Endothelial cell (in vitro differentiated cells): ENCODE measurements at regions not wholly inside any gene's neighbourhood (a gene's known extent, or its start where the extent isn't known, plus 50 kb on each side); places are given as distances from the start of the nearest gene placed in this dataset.

Experiments used
- DNase-seq: peaks from one replicate; pipeline ENCODE4 v3.0.0; 2021; ENCODE audit warnings: low spot score
- H3K27ac Mint-ChIP-seq: one replicate; pipeline ENCODE4 v1.8.0; 2021; ENCODE audit warnings: mixed read lengths, inconsistent platforms; ENCODE audit not compliant: unreplicated experiment
- H3K27me3 Mint-ChIP-seq: one replicate; pipeline ENCODE4 v1.8.0; 2021; ENCODE audit warnings: mild to moderate bottlenecking, moderate library complexity, mixed read lengths, inconsistent platforms; ENCODE audit not compliant: unreplicated experiment
- H3K36me3 Mint-ChIP-seq: one replicate; pipeline ENCODE4 v1.8.0; 2021; ENCODE audit warnings: mild to moderate bottlenecking, low read depth, mixed read lengths, inconsistent platforms; ENCODE audit not compliant: unreplicated experiment
- H3K4me1 Mint-ChIP-seq: one replicate; pipeline ENCODE4 v1.8.0; 2021; ENCODE audit warnings: mild to moderate bottlenecking, mixed read lengths, inconsistent platforms; ENCODE audit not compliant: unreplicated experiment
- H3K4me3 Mint-ChIP-seq: one replicate; pipeline ENCODE4 v1.8.0; 2021; ENCODE audit warnings: mild to moderate bottlenecking, mixed read lengths, inconsistent platforms; ENCODE audit not compliant: unreplicated experiment
- H3K9me3 Mint-ChIP-seq: one replicate; pipeline ENCODE4 v1.8.0; 2021; ENCODE audit warnings: mixed read lengths, inconsistent platforms; ENCODE audit not compliant: unreplicated experiment
- TF ChIP-seq, protein P1 (sequence below): fragments of 200-600 bp; sonication (generic); IDR thresholded peaks from one replicate; pipeline ENCODE4 v1.5.0; 2021; ENCODE audit warnings: antibody characterized with exemption; ENCODE audit not compliant: unreplicated experiment

GRCh38 chr16:79264237-79265109 is 336.1 kb downstream of the MAF start:
- no peaks in the 10 kb centered on the region for H3K36me3 Mint-ChIP-seq
- no peak for DNase-seq
- H3K9me3 Mint-ChIP-seq, result no peaks in the 10 kb centered on the region
- H3K4me3 Mint-ChIP-seq, result no peak overlapping the region
- no peaks in the 10 kb centered on the region for H3K4me1 Mint-ChIP-seq
- H3K27me3 Mint-ChIP-seq, result no peaks in the 10 kb centered on the region
- TF ChIP-seq, protein P1, sequence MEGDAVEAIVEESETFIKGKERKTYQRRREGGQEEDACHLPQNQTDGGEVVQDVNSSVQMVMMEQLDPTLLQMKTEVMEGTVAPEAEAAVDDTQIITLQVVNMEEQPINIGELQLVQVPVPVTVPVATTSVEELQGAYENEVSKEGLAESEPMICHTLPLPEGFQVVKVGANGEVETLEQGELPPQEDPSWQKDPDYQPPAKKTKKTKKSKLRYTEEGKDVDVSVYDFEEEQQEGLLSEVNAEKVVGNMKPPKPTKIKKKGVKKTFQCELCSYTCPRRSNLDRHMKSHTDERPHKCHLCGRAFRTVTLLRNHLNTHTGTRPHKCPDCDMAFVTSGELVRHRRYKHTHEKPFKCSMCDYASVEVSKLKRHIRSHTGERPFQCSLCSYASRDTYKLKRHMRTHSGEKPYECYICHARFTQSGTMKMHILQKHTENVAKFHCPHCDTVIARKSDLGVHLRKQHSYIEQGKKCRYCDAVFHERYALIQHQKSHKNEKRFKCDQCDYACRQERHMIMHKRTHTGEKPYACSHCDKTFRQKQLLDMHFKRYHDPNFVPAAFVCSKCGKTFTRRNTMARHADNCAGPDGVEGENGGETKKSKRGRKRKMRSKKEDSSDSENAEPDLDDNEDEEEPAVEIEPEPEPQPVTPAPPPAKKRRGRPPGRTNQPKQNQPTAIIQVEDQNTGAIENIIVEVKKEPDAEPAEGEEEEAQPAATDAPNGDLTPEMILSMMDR, result no peak
- no peak overlapping the region for H3K27ac Mint-ChIP-seq

- TF ChIP-seq, protein P1, result no peak
- H3K27me3 Mint-ChIP-seq, result peaks cover 4% of the 10 kb centered on the region
- no peak for DNase-seq
- H3K4me3 Mint-ChIP-seq, result no peak overlapping the region
- H3K36me3 Mint-ChIP-seq, result no peaks in the 10 kb centered on the region
- no peaks in the 10 kb centered on the region for H3K4me1 Mint-ChIP-seq
- H3K27ac Mint-ChIP-seq, result no peak overlapping the region
- H3K9me3 Mint-ChIP-seq, result no peaks in the 10 kb centered on the region
These were observed 337.1 kb downstream of the MAF start for GRCh38 chr16:79263425-79263824.
